ENCODE measurements at regions not wholly inside any gene's neighbourhood (a gene's known extent, or its start where the extent isn't known, plus 50 kb on each side); places are given as distances from the start of the nearest gene placed in this dataset.
"Not testable (repeated sequence)": the region's sequence is repeated elsewhere in the genome, so short reads cannot be mapped to it uniquely, and the experiment has no call there.

- no peaks in the 10 kb centered on the region for H3K9me3 ChIP-seq (ENCODE audit: insufficient read depth, low read length)
- H3K9me2 ChIP-seq (replicated peaks; ENCODE audit: insufficient read depth, low read length): no peaks in the 10 kb centered on the region
- no peaks in the 10 kb centered on the region for H3K36me3 ChIP-seq (ENCODE audit: low read length)
- no peak overlapping the region for H3K4me3 ChIP-seq (ENCODE audit: insufficient read depth, low read length, poor library complexity, severe bottlenecking)
- no peak overlapping the region for H3K9ac ChIP-seq (ENCODE audit: low read length)
- H3K27me3 ChIP-seq (ENCODE audit: low read length): no peaks in the 10 kb centered on the region
- no peak overlapping the region for H2AFZ ChIP-seq (ENCODE audit: low read depth, low read length, severe bottlenecking)
- H3K79me2 ChIP-seq (ENCODE audit: insufficient read depth, low read length): no peaks in the 10 kb centered on the region
- no peak overlapping the region for H3K27ac ChIP-seq (ENCODE audit: low read depth, low read length)
- no peaks in the 10 kb centered on the region for H4K20me1 ChIP-seq (ENCODE audit: low read depth, low read length)
- no peaks in the 10 kb centered on the region for H3F3A ChIP-seq (ENCODE audit: insufficient read depth)
- TF ChIP-seq CTCF (IDR thresholded peaks at IDR 0.05; ENCODE audit: insufficient read depth, low read length, poor library complexity, severe bottlenecking) (no peak), EZH2phosphoT487 (conservative IDR thresholded peaks at IDR 0.05; ENCODE audit: low read length) (no peak)
- no peak overlapping the region for H3K4me2 ChIP-seq (ENCODE audit: low read depth, low read length, poor library complexity, severe bottlenecking)
Measured at GRCh38 chr20:12750221-12750620, 258.6 kb upstream of the SPTLC3 start.

DNA sequence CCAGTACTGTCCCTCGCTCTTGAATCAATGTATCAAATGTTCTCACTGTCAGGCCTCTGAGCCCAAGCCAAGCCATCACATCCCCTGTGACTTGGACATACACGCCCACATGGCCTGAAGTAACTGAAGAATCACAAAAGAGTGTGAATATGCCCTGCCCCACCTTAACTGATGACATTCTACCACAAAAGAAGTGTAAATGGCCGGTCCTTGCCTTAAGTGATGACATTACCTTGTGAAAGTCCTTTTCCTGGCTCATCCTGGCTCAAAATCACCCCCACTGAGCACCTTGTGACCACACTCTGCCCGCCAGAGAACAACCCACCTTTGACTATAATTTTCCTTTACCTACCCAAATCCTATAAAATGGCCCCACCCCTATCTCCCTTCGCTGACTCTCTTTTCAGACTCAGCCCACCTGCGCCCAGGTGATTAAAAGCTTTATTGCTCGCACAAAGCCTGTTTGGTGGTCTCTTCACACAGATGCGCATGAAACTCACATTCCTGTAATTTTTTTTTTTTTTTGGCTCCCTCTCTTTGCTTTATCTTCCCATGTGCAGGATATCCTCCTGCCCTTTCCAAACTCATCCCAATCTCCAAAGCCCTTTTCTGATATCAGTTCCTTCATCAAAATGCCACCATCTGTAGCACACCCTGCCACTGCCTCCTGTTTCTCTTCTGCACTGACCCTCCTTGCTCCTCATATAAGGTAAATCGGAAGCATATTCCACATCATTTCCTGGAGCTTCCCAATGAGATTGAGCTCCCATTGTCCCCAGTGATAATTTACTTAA lies 255.7 kb upstream of the SPTLC3 start:
- H3K36me3 ChIP-seq (ENCODE audit: low read length); H4K20me1 ChIP-seq (ENCODE audit: low read depth, low read length); H3K27me3 ChIP-seq (ENCODE audit: low read length); H3K9me3 ChIP-seq (ENCODE audit: insufficient read depth, low read length); H3K79me2 ChIP-seq (ENCODE audit: insufficient read depth, low read length); H2AFZ ChIP-seq (ENCODE audit: low read depth, low read length, severe bottlenecking); H3K4me2 ChIP-seq (ENCODE audit: low read depth, low read length, poor library complexity, severe bottlenecking); H3K27ac ChIP-seq (ENCODE audit: low read depth, low read length); H3F3A ChIP-seq (ENCODE audit: insufficient read depth); H3K4me3 ChIP-seq (ENCODE audit: insufficient read depth, low read length, poor library complexity, severe bottlenecking); H3K9ac ChIP-seq (ENCODE audit: low read length); H3K9me2 ChIP-seq (replicated peaks; ENCODE audit: insufficient read depth, low read length): not testable (repeated sequence)

- H3K27ac ChIP-seq (ENCODE audit: low read depth, low read length); H4K20me1 ChIP-seq (ENCODE audit: low read depth, low read length); H3K27me3 ChIP-seq (ENCODE audit: low read length); H3K9me2 ChIP-seq (replicated peaks; ENCODE audit: insufficient read depth, low read length); H3K79me2 ChIP-seq (ENCODE audit: insufficient read depth, low read length); H3K36me3 ChIP-seq (ENCODE audit: low read length); H3K9ac ChIP-seq (ENCODE audit: low read length); H3K4me3 ChIP-seq (ENCODE audit: insufficient read depth, low read length, poor library complexity, severe bottlenecking); H3F3A ChIP-seq (ENCODE audit: insufficient read depth); H3K4me2 ChIP-seq (ENCODE audit: low read depth, low read length, poor library complexity, severe bottlenecking); H2AFZ ChIP-seq (ENCODE audit: low read depth, low read length, severe bottlenecking); H3K9me3 ChIP-seq (ENCODE audit: insufficient read depth, low read length): not testable (repeated sequence)
Measured at GRCh38 chr20:12753742-12754141, 255.0 kb upstream of the SPTLC3 start.

GRCh38 chr20:12759493-12759892 lies 249.3 kb upstream of the SPTLC3 start:
- not testable (repeated sequence) for H3K4me2 ChIP-seq (ENCODE audit: low read depth, low read length, poor library complexity, severe bottlenecking); H3K36me3 ChIP-seq (ENCODE audit: low read length); H3K4me3 ChIP-seq (ENCODE audit: insufficient read depth, low read length, poor library complexity, severe bottlenecking); H2AFZ ChIP-seq (ENCODE audit: low read depth, low read length, severe bottlenecking); H3K9ac ChIP-seq (ENCODE audit: low read length); H3K27me3 ChIP-seq (ENCODE audit: low read length); H3K79me2 ChIP-seq (ENCODE audit: insufficient read depth, low read length); H3K9me2 ChIP-seq (replicated peaks; ENCODE audit: insufficient read depth, low read length); H3F3A ChIP-seq (ENCODE audit: insufficient read depth); H3K27ac ChIP-seq (ENCODE audit: low read depth, low read length); H3K9me3 ChIP-seq (ENCODE audit: insufficient read depth, low read length); H4K20me1 ChIP-seq (ENCODE audit: low read depth, low read length)

DNA sequence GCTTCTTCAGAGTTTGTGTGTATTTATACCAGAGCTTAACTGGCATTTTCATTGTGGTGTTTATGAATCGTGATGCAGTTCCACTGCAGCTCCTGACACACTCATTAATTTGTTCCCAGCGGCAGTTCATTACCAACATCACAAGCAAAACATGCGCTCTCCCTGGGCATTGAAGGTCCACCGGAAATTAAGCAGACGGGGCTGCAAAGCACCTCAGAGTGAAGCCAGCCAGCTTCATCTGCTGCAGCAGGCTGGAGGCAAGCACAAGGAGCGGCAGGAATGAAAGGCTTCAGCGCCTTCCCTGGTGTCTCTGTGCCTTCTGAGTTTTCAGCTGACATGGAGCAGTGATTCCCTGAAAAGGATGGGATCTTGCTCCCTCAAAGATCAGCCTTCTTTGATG lies 246.0 kb upstream of the SPTLC3 start:
- no peaks in the 10 kb centered on the region for H3K79me2 ChIP-seq (ENCODE audit: insufficient read depth, low read length)
- H3K27ac ChIP-seq (ENCODE audit: low read depth, low read length): no peak overlapping the region
- no peaks in the 10 kb centered on the region for H3F3A ChIP-seq (ENCODE audit: insufficient read depth)
- TF ChIP-seq EZH2phosphoT487 (conservative IDR thresholded peaks at IDR 0.05; ENCODE audit: low read length) (no peak), CTCF (IDR thresholded peaks at IDR 0.05; ENCODE audit: insufficient read depth, low read length, poor library complexity, severe bottlenecking) (no peak)
- no peaks in the 10 kb centered on the region for H3K36me3 ChIP-seq (ENCODE audit: low read length)
- no peaks in the 10 kb centered on the region for H3K9me2 ChIP-seq (replicated peaks; ENCODE audit: insufficient read depth, low read length)
- H2AFZ ChIP-seq (ENCODE audit: low read depth, low read length, severe bottlenecking): no peak overlapping the region
- no peak overlapping the region for H3K4me2 ChIP-seq (ENCODE audit: low read depth, low read length, poor library complexity, severe bottlenecking)
- no peaks in the 10 kb centered on the region for H3K9me3 ChIP-seq (ENCODE audit: insufficient read depth, low read length)
- H3K9ac ChIP-seq (ENCODE audit: low read length): no peak overlapping the region
- no peaks in the 10 kb centered on the region for H3K27me3 ChIP-seq (ENCODE audit: low read length)
- H4K20me1 ChIP-seq (ENCODE audit: low read depth, low read length): no peaks in the 10 kb centered on the region
- H3K4me3 ChIP-seq (ENCODE audit: insufficient read depth, low read length, poor library complexity, severe bottlenecking): no peak overlapping the region
